Right lobe of liver (tissue), 6 donors: ENCODE measurements at regions not wholly inside any gene's neighbourhood (a gene's known extent, or its start where the extent isn't known, plus 50 kb on each side); places are given as distances from the start of the nearest gene placed in this dataset.
A peak's percentile ranks its signal among the peaks of the same experiment; 100 is the strongest.
"Not testable (repeated sequence)": the region's sequence is repeated elsewhere in the genome, so short reads cannot be mapped to it uniquely, and the experiment has no call there.

Experiments
- ATAC-seq, 4 donors: fragments of 200-7000 bp; cut with Tn5 transposase; one replicate each; pipeline ENCODE4 v1.9.1; 2020; ENCODE audit warnings: mild to moderate bottlenecking in 4 of 4, moderate library complexity in 4 of 4
- DNase-seq, 3 donors: peaks; one replicate each; pipeline ENCODE4 v3.0.0-alpha.2; 2020
- H3K27ac ChIP-seq, 3 donors: fragments of 200-600 bp; one replicate each; pipeline ENCODE4 v1.8.0; 2022
- H3K27me3 ChIP-seq, 2 donors: fragments of 200-600 bp; one replicate each; pipeline ENCODE4 v1.8.0; 2022
- H3K36me3 ChIP-seq, 4 donors: fragments of 200-600 bp; sonication (generic) in 1 of 4; one replicate each; pipeline versions ENCODE4 v1.5.1 to v1.8.0; 2017 to 2022; ENCODE audit warnings: control low read depth in 1 of 4
- H3K4me1 ChIP-seq, 4 donors: fragments of 200-600 bp; sonication (generic) in 1 of 4; one replicate each; pipeline versions ENCODE4 v1.5.1 to v1.8.0; 2017 to 2022; ENCODE audit warnings: control low read depth in 1 of 4
- H3K4me3 ChIP-seq, 3 donors: fragments of 200-600 bp; one replicate each; pipeline ENCODE4 v1.8.0; 2022
- H3K9me3 ChIP-seq, 4 donors: fragments of 200-600 bp; sonication (generic) in 1 of 4; one replicate each; pipeline versions ENCODE4 v1.5.1 to v1.8.0; 2017 to 2022; ENCODE audit warnings: control low read depth in 1 of 4
- POLR2A ChIP-seq: fragments of 450-650 bp; IDR thresholded peaks from one replicate; pipeline ENCODE4 v1.6.1; 2017; ENCODE audit warnings: antibody characterized with exemption, mild to moderate bottlenecking
- WGBS: methylation state at CpG from one replicate; pipeline ENCODE4 v1.1.6; 2018; ENCODE audit warnings: low coverage, low lambda C conversion rate; ENCODE audit not compliant: insufficient coverage; ENCODE audit errors: missing lambda C conversion rate; 5-methylcytosine and 5-hydroxymethylcytosine counted together
- intact Hi-C, 2 donors: fragments of 100-400 bp; cut with DNase I; formaldehyde crosslinking; loops; one replicate each; pipeline versions ENCODE4 v1.11.2 to v1.14.1; 2022
- TF ChIP-seq, protein P1 (sequence below), 4 donors: fragments of 200-600 bp in 3 of 4; fragments of 450-650 bp in 1 of 4; IDR thresholded peaks; one replicate each; pipeline versions ENCODE4 v1.5.1 to v1.8.0; 2016 to 2022; ENCODE audit warnings: antibody characterized with exemption in 4 of 4, mild to moderate bottlenecking in 2 of 4
- donor health status: DM: no; HTN: yes; CAD: no.
- donor health status: DM: no; HTN: no; CAD: no.
- donor health status: DM: no; HTN: no; CAD: no.
- donor health status: DM: no; HTN: yes; CAD: no.
- donor health status: DM: no; HTN: yes; CAD: no.

DNA sequence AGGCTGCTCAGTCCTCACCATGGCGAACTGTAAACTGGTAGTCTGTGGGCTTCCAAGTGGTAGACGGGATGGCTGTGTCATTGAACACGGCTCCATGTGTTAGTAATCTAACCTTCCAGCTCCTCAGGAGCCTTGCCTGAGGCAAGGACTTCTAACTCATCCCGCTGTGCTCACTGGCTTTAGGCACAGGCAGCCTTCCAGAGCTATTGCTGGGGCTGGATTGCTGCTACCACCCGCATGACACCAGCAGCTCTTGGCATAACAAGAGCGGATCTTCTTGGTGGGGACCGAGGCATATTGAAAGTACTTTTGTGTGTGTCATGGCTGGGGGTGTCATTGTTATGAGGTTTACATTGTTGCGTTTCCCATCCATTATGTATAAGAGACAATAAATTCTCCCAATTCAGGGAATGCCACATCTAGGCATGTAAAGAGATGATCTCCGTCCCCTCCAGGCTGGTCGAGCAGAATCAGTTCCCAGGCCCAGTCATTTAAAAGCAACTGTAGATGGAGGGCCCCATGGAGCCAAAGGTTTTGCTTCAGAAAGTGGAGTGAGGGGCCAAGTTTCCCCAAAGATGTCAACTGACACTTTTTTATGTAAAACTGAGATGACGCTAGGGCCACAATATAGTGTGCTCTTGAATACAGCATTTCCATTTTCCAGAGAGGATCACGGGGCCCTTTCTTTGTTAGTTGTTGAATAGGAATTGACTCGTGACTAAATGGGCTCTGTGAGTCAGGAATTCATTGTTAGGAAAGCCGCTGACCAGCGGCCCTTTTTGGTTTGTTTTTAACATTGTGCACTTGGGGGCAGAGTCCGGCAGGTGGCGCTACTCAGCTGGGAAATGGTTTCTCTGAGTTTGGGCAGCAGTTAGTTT is 759.5 kb downstream of the TAF11L14 start:
- TF ChIP-seq, protein P1, sequence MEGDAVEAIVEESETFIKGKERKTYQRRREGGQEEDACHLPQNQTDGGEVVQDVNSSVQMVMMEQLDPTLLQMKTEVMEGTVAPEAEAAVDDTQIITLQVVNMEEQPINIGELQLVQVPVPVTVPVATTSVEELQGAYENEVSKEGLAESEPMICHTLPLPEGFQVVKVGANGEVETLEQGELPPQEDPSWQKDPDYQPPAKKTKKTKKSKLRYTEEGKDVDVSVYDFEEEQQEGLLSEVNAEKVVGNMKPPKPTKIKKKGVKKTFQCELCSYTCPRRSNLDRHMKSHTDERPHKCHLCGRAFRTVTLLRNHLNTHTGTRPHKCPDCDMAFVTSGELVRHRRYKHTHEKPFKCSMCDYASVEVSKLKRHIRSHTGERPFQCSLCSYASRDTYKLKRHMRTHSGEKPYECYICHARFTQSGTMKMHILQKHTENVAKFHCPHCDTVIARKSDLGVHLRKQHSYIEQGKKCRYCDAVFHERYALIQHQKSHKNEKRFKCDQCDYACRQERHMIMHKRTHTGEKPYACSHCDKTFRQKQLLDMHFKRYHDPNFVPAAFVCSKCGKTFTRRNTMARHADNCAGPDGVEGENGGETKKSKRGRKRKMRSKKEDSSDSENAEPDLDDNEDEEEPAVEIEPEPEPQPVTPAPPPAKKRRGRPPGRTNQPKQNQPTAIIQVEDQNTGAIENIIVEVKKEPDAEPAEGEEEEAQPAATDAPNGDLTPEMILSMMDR (IDR thresholded peaks at IDR 0.05): peak; percentile 43 to 76 (median 62)
- no peak for TF ChIP-seq POLR2A
- peak in 2 of 3 donors; percentile 38 to 49 for DNase-seq
- Histone ChIP-seq H3K27me3 (no peaks in the 10 kb centered on the region), H3K4me1 (no peaks in the 10 kb centered on the region), H3K27ac (no peak overlapping the region), H3K9me3 (no peaks in the 10 kb centered on the region), H3K36me3 (no peaks in the 10 kb centered on the region), H3K4me3 (no peak overlapping the region)
- 27% methylated on average over 12 of the region's 17 CpGs for WGBS
- ATAC-seq: peak; percentile 64 to 81 (median 72)
- intact Hi-C loops: no loop called here

DNA sequence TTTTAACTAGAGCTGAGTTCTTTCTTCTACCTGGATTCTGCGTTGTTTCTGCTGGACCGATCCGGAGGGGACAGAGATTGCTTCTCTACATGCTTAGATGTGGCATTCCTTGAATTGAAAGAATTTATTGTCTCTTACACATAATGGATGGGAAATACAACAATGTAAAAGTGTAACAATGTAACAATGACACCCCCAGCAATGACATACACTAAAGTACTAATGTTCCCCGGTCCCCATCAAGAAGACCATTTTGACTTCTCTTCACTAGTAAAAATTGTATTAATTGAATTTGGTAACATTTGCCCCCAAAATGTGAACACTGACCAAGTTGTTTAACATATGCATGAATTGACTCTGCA is 760.2 kb downstream of the TAF11L14 start:
- H3K36me3 ChIP-seq: no peaks in the 10 kb centered on the region
- no peak overlapping the region for H3K4me3 ChIP-seq
- TF ChIP-seq, protein P1 (IDR thresholded peaks at IDR 0.05): no peak
- no peak for TF ChIP-seq POLR2A
- WGBS: 13% methylated on average over 4 of the region's 4 CpGs
- no peaks in the 10 kb centered on the region for H3K27me3 ChIP-seq
- intact Hi-C loops: no loop called here
- no peaks in the 10 kb centered on the region for H3K4me1 ChIP-seq
- DNase-seq (no peak), ATAC-seq (no peak)
- H3K9me3 ChIP-seq: no peaks in the 10 kb centered on the region
- no peak overlapping the region for H3K27ac ChIP-seq

- Histone ChIP-seq H3K27ac (no peak overlapping the region), H3K27me3 (no peaks in the 10 kb centered on the region), H3K4me3 (no peak overlapping the region), H3K9me3 (no peaks in the 10 kb centered on the region), H3K4me1 (no peaks in the 10 kb centered on the region), H3K36me3 (no peaks in the 10 kb centered on the region)
- TF ChIP-seq, protein P1 (IDR thresholded peaks at IDR 0.05): no peak
- TF ChIP-seq POLR2A: no peak
- no peak for ATAC-seq
- intact Hi-C loops: no loop called here
- DNase-seq: no peak
- WGBS: 29% methylated on average over 10 of the region's 10 CpGs
Measured at GRCh38 chr5:18395126-18396110, 761.2 kb downstream of the TAF11L14 start.

GRCh38 chr5:18397371-18397770 is 763.1 kb downstream of the TAF11L14 start:
- no peak for TF ChIP-seq POLR2A
- Histone ChIP-seq H3K9me3 (no peaks in the 10 kb centered on the region), H3K4me1 (no peaks in the 10 kb centered on the region), H3K27me3 (no peaks in the 10 kb centered on the region), H3K4me3 (no peak overlapping the region), H3K27ac (no peak overlapping the region), H3K36me3 (no peaks in the 10 kb centered on the region)
- 30% methylated on average over 4 of the region's 4 CpGs for WGBS
- ATAC-seq (no peak), DNase-seq (no peak)
- intact Hi-C loops: no loop called here

DNA sequence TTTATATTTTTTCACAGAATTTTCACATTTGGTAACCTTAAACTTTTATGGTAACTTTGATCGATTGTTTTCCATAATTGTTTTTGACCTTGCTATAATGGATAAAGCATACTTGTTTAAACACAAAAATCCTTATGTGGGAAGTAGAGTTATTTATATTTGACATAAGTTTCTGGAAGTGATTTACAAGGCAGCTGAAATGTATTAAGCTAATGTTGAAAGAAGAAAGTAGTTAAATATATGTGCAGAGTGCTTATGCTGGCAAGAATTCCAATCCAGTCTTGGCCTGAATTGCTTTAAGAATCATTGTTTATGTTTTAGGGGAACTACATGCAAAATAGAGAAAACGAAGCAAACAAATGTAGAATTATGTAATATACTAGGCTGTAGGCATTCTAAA is 763.6 kb downstream of the TAF11L14 start:
- H3K36me3 ChIP-seq: no peaks in the 10 kb centered on the region
- ATAC-seq (no peak), DNase-seq (no peak)
- H3K27me3 ChIP-seq: no peaks in the 10 kb centered on the region
- H3K4me1 ChIP-seq: no peaks in the 10 kb centered on the region
- no peak overlapping the region for H3K27ac ChIP-seq
- intact Hi-C loops: no loop called here
- H3K4me3 ChIP-seq: no peak overlapping the region
- 35% methylated on average over 2 of the region's 2 CpGs for WGBS
- no peak for TF ChIP-seq POLR2A
- TF ChIP-seq, protein P1 (IDR thresholded peaks at IDR 0.05): no peak
- no peaks in the 10 kb centered on the region for H3K9me3 ChIP-seq

- H3K4me3 ChIP-seq, intact Hi-C loops: not testable (repeated sequence)
- WGBS: 20% methylated on average over 1 of the region's 50 CpGs
Measured at GRCh38 chr5:18399461-18400327, 765.4 kb downstream of the TAF11L14 start.

More at GRCh38 chr5:18399461-18400327, 765.4 kb downstream of the TAF11L14 start:
- DNase-seq, H3K4me1 ChIP-seq, H3K36me3 ChIP-seq, ATAC-seq, H3K27me3 ChIP-seq, H3K27ac ChIP-seq, H3K9me3 ChIP-seq: not testable (repeated sequence)
